ENCODE measurements at regions not wholly inside any gene's neighbourhood (a gene's known extent, or its start where the extent isn't known, plus 50 kb on each side); places are given as distances from the start of the nearest gene placed in this dataset.

DNA sequence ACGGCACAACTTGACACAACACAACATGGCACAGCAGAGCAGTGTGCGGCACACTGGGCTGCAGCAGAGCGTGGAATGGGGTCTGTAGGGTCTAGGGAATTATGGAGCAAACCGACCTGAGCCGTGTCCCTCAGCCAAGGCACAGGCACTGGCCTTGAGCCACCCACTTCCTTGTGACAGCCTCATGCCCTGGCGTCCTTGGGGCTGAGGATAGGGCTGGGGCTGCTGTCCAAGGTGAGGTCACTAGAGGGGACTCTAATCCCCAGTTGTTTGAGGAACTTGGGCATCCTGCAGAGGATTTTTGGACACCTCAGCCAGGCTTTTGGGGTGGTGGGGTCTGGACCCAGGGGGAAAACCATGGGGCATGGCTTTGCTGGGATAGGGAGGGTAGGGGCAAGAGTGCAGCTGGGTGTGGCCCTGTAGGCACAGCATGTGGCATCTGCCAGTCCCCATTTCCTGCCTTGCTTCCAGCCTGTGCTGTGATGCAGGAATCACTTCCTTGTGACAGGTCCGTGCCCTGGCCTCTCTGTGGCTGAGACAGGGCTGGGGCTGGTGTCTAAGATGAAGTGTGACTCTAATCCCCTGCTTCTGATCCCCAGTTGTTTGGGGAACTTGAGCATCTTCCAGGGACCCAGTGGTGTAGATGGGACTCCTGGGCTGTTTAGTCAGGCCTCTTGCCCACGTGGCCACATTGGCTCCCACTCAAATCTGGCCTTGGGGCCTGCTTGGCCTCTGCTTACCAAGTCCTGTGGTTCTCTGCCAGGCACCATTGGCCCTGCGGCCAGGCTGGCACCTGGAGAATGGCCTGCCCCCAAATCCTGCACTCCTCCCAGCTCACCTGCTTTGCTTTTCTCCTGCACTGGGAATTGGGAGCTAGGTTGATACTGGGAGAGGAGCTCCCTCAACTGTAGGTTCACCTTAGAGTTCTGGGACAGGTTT is 78.5 kb downstream of the SCGB2B2 start:
- TF ChIP-seq SIN3A (IDR thresholded peaks at IDR 0.05; ENCODE audit: borderline replicate concordance, insufficient read depth, low read length) (no peak), POLR2AphosphoS5 (IDR thresholded peaks at IDR 0.05; ENCODE audit: low read depth, low read length) (no peak)
- TF ChIP-seq, protein P1, sequence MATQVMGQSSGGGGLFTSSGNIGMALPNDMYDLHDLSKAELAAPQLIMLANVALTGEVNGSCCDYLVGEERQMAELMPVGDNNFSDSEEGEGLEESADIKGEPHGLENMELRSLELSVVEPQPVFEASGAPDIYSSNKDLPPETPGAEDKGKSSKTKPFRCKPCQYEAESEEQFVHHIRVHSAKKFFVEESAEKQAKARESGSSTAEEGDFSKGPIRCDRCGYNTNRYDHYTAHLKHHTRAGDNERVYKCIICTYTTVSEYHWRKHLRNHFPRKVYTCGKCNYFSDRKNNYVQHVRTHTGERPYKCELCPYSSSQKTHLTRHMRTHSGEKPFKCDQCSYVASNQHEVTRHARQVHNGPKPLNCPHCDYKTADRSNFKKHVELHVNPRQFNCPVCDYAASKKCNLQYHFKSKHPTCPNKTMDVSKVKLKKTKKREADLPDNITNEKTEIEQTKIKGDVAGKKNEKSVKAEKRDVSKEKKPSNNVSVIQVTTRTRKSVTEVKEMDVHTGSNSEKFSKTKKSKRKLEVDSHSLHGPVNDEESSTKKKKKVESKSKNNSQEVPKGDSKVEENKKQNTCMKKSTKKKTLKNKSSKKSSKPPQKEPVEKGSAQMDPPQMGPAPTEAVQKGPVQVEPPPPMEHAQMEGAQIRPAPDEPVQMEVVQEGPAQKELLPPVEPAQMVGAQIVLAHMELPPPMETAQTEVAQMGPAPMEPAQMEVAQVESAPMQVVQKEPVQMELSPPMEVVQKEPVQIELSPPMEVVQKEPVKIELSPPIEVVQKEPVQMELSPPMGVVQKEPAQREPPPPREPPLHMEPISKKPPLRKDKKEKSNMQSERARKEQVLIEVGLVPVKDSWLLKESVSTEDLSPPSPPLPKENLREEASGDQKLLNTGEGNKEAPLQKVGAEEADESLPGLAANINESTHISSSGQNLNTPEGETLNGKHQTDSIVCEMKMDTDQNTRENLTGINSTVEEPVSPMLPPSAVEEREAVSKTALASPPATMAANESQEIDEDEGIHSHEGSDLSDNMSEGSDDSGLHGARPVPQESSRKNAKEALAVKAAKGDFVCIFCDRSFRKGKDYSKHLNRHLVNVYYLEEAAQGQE (IDR thresholded peaks at IDR 0.05; ENCODE audit: insufficient read depth in 1 of 2, low read depth in 2 of 2, low read length in 2 of 2), result peak in 1 of 2 experiments; percentile 60; a peak in 1 of 4 replicates

All from PFSK-1 (cell line).